Epithelial cell of esophagus (primary cell): ENCODE measurements at regions not wholly inside any gene's neighbourhood (a gene's known extent, or its start where the extent isn't known, plus 50 kb on each side); places are given as distances from the start of the nearest gene placed in this dataset.

Experiments
- DNase-seq: peaks from one replicate; pipeline ENCODE4 v3.0.0; 2010; ENCODE audit warnings: low read depth
- H3K4me3 ChIP-seq: 2 replicates; pipeline ENCODE4 v1.5.1; 2011; ENCODE audit warnings: mild to moderate bottlenecking, low read length, control low read depth
- TF ChIP-seq, protein P1 (sequence below): IDR thresholded peaks from 2 replicates; pipeline ENCODE4 v1.5.1; 2011; ENCODE audit warnings: low read depth, mild to moderate bottlenecking, low read length, control low read depth, inconsistent platforms; ENCODE audit not compliant: insufficient read depth; ENCODE audit errors: missing control alignments

GRCh38 chr18:27449104-27449503 lies 264.0 kb upstream of the CHST9 start:
- no peak for DNase-seq
- H3K4me3 ChIP-seq: no peak overlapping the region
- TF ChIP-seq, protein P1, sequence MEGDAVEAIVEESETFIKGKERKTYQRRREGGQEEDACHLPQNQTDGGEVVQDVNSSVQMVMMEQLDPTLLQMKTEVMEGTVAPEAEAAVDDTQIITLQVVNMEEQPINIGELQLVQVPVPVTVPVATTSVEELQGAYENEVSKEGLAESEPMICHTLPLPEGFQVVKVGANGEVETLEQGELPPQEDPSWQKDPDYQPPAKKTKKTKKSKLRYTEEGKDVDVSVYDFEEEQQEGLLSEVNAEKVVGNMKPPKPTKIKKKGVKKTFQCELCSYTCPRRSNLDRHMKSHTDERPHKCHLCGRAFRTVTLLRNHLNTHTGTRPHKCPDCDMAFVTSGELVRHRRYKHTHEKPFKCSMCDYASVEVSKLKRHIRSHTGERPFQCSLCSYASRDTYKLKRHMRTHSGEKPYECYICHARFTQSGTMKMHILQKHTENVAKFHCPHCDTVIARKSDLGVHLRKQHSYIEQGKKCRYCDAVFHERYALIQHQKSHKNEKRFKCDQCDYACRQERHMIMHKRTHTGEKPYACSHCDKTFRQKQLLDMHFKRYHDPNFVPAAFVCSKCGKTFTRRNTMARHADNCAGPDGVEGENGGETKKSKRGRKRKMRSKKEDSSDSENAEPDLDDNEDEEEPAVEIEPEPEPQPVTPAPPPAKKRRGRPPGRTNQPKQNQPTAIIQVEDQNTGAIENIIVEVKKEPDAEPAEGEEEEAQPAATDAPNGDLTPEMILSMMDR: no peak

DNA sequence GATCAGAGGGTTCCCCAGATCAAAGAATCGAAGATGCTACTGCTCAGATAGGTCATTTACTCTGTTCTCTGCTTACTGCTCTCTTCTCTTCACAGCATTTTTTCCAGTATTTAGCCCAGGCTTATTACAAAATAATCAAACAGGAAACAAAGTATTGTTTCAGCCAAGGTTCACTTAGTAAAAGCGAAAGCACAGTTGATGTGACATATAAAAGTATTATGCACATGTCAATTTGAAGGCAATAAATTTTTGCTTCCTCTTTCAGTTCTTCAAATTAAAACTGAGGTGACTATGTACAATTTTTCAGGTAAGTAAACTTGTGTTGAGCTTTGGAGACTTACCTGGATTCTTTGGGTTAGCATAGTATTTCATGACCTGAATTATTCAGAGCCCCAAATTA lies 262.8 kb upstream of the CHST9 start:
- TF ChIP-seq, protein P1: no peak
- no peak for DNase-seq
- no peak overlapping the region for H3K4me3 ChIP-seq

DNA sequence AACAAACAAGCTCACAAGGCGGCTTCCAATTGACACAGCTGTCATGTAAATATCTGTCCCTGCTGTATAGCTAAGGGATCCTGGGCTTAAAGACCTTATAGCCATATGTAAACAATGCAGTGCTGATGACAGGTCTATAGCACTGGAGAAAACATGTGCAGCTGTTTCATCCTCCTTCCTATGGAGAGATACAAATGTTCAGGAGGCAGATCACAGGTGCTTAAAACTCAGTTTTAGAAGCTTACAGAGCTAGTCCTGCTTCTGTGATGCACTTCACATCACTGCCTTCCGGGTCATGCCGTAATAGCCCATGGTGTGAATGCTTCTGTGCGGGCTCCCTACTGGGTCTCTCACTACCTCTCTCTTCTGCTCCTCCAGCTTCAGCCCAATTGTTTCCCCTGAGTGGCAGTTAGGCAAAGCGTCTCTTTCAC lies 262.4 kb upstream of the CHST9 start:
- H3K4me3 ChIP-seq: no peak overlapping the region
- TF ChIP-seq, protein P1: no peak
- DNase-seq: no peak

GRCh38 chr18:27430595-27430994 lies 245.5 kb upstream of the CHST9 start:
- TF ChIP-seq, protein P1: no peak
- H3K4me3 ChIP-seq: no peak overlapping the region
- no peak for DNase-seq

DNA sequence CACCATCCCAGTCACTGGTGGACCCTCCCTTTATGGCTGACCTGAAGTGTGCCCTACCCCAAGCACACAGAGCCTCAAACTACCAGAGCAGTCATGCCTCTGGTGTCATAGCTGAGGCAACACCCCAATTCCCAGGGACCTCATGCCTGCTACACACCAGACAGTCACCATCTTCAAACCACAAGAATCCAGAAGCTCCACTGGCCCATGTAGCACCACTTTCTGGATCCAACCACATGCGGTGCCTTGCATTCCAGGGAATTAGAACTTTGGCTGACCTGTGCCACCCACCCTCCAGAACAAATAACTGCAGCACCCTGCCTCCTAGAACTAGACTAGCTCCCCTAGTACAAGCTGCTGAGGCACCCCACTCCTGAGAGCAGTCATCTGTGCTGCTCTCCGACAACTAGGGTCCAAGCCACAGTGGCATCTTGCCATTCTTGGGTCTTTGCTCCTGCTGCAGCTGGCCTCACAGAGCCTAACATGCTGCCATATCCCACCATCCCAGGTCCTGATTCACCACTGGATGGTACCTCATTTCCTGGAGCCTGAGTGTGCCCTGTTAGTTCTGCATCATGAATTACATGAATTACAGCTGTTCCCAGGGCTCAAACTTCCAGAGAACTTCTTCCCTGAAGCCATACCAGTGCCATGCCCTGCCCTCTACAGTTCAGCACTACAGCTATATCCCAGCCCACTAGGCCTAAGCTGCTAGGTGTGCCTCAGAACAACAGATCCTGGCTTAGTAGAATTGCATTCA lies 243.8 kb upstream of the CHST9 start:
- TF ChIP-seq, protein P1: no peak
- no peak for DNase-seq
- no peak overlapping the region for H3K4me3 ChIP-seq

- TF ChIP-seq, protein P1: peak; percentile 42
Observed at GRCh38 chr18:27428120-27428519, 243.0 kb upstream of the CHST9 start.

GRCh38 chr18:27423581-27423980 lies 238.5 kb upstream of the CHST9 start:
- H3K4me3 ChIP-seq: no peak overlapping the region
- TF ChIP-seq, protein P1: no peak
- no peak for DNase-seq

More at GRCh38 chr18:27428120-27428519, 243.0 kb upstream of the CHST9 start:
- no peak overlapping the region for H3K4me3 ChIP-seq
- DNase-seq: peak; percentile 30
